ENCODE measurements at regions not wholly inside any gene's neighbourhood (a gene's known extent, or its start where the extent isn't known, plus 50 kb on each side); places are given as distances from the start of the nearest gene placed in this dataset.

- Histone ChIP-seq H3K27ac (no peak overlapping the region), H3K4me3 (no peak overlapping the region), H3K27me3 (no peaks in the 10 kb centered on the region), H3K36me3 (no peaks in the 10 kb centered on the region), H3K4me1 (no peaks in the 10 kb centered on the region), H3K9me3 (no peaks in the 10 kb centered on the region)
- DNase-seq (no peak), ATAC-seq (ENCODE audit: low FRiP score in 2 of 2) (no peak)
- 46 to 79% methylated on average over 3 of the region's 3 CpGs for WGBS, 2 donors
- TF ChIP-seq EP300 (IDR thresholded peaks at IDR 0.05) (no peak), POLR2A (IDR thresholded peaks at IDR 0.05) (no peak), POLR2AphosphoS5 (IDR thresholded peaks at IDR 0.05) (no peak)
- TF ChIP-seq, protein P1, sequence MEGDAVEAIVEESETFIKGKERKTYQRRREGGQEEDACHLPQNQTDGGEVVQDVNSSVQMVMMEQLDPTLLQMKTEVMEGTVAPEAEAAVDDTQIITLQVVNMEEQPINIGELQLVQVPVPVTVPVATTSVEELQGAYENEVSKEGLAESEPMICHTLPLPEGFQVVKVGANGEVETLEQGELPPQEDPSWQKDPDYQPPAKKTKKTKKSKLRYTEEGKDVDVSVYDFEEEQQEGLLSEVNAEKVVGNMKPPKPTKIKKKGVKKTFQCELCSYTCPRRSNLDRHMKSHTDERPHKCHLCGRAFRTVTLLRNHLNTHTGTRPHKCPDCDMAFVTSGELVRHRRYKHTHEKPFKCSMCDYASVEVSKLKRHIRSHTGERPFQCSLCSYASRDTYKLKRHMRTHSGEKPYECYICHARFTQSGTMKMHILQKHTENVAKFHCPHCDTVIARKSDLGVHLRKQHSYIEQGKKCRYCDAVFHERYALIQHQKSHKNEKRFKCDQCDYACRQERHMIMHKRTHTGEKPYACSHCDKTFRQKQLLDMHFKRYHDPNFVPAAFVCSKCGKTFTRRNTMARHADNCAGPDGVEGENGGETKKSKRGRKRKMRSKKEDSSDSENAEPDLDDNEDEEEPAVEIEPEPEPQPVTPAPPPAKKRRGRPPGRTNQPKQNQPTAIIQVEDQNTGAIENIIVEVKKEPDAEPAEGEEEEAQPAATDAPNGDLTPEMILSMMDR (IDR thresholded peaks at IDR 0.05) = no peak
Measured at GRCh38 chr5:2663489-2663888, 88.0 kb downstream of the IRX2 start.

DNA sequence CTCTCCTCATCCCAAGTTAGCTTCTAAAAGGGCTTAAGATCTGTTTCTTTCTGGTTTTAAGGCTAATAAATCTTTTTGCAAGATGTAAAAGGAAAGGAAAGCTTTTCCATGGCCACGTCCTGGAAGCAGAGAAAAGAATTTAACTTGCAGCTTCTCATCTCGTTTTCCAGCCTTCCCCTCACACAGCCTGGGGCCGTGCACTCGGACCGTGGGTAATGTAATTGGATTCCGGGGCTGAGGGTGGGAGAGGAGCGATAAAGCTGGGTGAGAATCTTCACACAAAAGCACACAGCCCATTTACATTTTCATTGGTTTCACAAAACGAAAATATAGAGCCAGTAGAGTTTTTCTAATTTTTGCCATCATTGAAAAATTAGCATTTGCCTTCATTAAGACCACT lies 91.2 kb downstream of the IRX2 start:
- DNase-seq (no peak), ATAC-seq (ENCODE audit: low FRiP score in 2 of 2) (no peak)
- H3K4me3 ChIP-seq = no peak overlapping the region
- no peaks in the 10 kb centered on the region for H3K9me3 ChIP-seq
- no peaks in the 10 kb centered on the region for H3K27me3 ChIP-seq
- H3K36me3 ChIP-seq = no peaks in the 10 kb centered on the region
- no peaks in the 10 kb centered on the region for H3K4me1 ChIP-seq
- H3K27ac ChIP-seq = no peak overlapping the region
- no peak for TF ChIP-seq POLR2A (IDR thresholded peaks at IDR 0.05)
- no peak for TF ChIP-seq EP300 (IDR thresholded peaks at IDR 0.05)
- no peak for TF ChIP-seq POLR2AphosphoS5 (IDR thresholded peaks at IDR 0.05)
- TF ChIP-seq, protein P1 (IDR thresholded peaks at IDR 0.05) = no peak
- WGBS, 2 donors = 15 to 25% methylated on average over 8 of the region's 8 CpGs

- DNase-seq (no peak), ATAC-seq (ENCODE audit: low FRiP score in 2 of 2) (no peak)
- Histone ChIP-seq H3K4me3 (no peak overlapping the region), H3K36me3 (no peaks in the 10 kb centered on the region), H3K4me1 (no peaks in the 10 kb centered on the region), H3K27me3 (no peaks in the 10 kb centered on the region), H3K27ac (no peak overlapping the region), H3K9me3 (no peaks in the 10 kb centered on the region)
- WGBS, 2 donors = 55 to 66% methylated on average over 15 to 18 of the region's 18 CpGs
- TF ChIP-seq EP300 (IDR thresholded peaks at IDR 0.05) (no peak), POLR2AphosphoS5 (IDR thresholded peaks at IDR 0.05) (no peak), POLR2A (IDR thresholded peaks at IDR 0.05) (no peak)
- TF ChIP-seq, protein P1 (IDR thresholded peaks at IDR 0.05) = no peak
Measured at GRCh38 chr5:2658881-2659470, 92.5 kb downstream of the IRX2 start.

DNA sequence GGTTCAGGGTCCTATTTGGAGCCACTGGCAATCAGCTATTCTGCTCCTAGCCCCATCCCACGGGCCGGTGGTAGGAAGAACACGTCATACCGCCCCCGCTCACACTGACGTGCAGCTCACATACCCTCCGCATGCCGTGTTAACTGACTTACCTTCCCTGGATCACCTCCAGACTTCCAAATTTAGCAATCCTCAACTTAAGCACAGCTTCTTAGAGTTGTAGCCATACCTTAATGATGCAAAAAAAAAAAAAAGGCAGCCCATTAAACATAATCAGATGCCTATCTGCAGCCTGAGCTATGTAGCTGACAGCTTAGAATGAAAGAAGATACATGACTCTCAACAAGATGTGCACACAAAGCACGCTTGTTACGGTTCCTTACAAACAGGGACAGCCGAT lies 93.0 kb downstream of the IRX2 start:
- H3K4me1 ChIP-seq = no peaks in the 10 kb centered on the region
- TF ChIP-seq POLR2A (IDR thresholded peaks at IDR 0.05) (no peak), POLR2AphosphoS5 (IDR thresholded peaks at IDR 0.05) (no peak), EP300 (IDR thresholded peaks at IDR 0.05) (no peak)
- TF ChIP-seq, protein P1 (IDR thresholded peaks at IDR 0.05) = no peak
- DNase-seq (no peak), ATAC-seq (ENCODE audit: low FRiP score in 2 of 2) (no peak)
- H3K27me3 ChIP-seq = no peaks in the 10 kb centered on the region
- H3K36me3 ChIP-seq = no peaks in the 10 kb centered on the region
- 72 to 76% methylated on average over 11 of the region's 11 CpGs for WGBS, 2 donors
- H3K4me3 ChIP-seq = no peak overlapping the region
- H3K9me3 ChIP-seq = no peaks in the 10 kb centered on the region
- no peak overlapping the region for H3K27ac ChIP-seq

- DNase-seq (no peak), ATAC-seq (ENCODE audit: low FRiP score in 2 of 2) (no peak)
- TF ChIP-seq, protein P1 (IDR thresholded peaks at IDR 0.05) = no peak
- no peak for TF ChIP-seq POLR2A (IDR thresholded peaks at IDR 0.05)
- no peak for TF ChIP-seq POLR2AphosphoS5 (IDR thresholded peaks at IDR 0.05)
- no peak for TF ChIP-seq EP300 (IDR thresholded peaks at IDR 0.05)
- Histone ChIP-seq H3K27me3 (no peaks in the 10 kb centered on the region), H3K9me3 (no peaks in the 10 kb centered on the region), H3K4me1 (no peaks in the 10 kb centered on the region), H3K36me3 (no peaks in the 10 kb centered on the region), H3K4me3 (no peak overlapping the region), H3K27ac (no peak overlapping the region)
- 86 to 95% methylated on average over 13 of the region's 13 CpGs for whole genome bisulfite sequencing, 2 donors
Measured at GRCh38 chr5:2657151-2657550, 94.3 kb downstream of the IRX2 start.
